ENCODE measurements at regions not wholly inside any gene's neighbourhood (a gene's known extent, or its start where the extent isn't known, plus 50 kb on each side); places are given as distances from the start of the nearest gene placed in this dataset.

- H3K9me3 Mint-ChIP-seq (ENCODE audit: low read depth, unreplicated experiment), result no peaks in the 10 kb centered on the region
- CTCF ChIA-PET, result no interaction called here
- intact Hi-C loops (cut with micrococcal nuclease; ENCODE audit: unreplicated experiment), result no loop called here
- DNase-seq, result no peak
- H3K27ac Mint-ChIP-seq (ENCODE audit: unreplicated experiment), result no peak overlapping the region
- H3K27me3 Mint-ChIP-seq (ENCODE audit: unreplicated experiment), result no peaks in the 10 kb centered on the region
- no peaks in the 10 kb centered on the region for H3K4me1 Mint-ChIP-seq (ENCODE audit: low read depth, unreplicated experiment)
- H3K4me3 Mint-ChIP-seq (ENCODE audit: low read depth, unreplicated experiment), result no peak overlapping the region
- no peaks in the 10 kb centered on the region for H3K36me3 Mint-ChIP-seq (ENCODE audit: insufficient read depth, unreplicated experiment)
- BruUV-seq (replicated peaks), result no TSS peak
- no peak for TF ChIP-seq CTCF (IDR thresholded peaks at IDR 0.05; ENCODE audit: unreplicated experiment)
These were observed 507.8 kb downstream of the FBXO15 start for GRCh38 chr18:73639788-73640187.

DNA sequence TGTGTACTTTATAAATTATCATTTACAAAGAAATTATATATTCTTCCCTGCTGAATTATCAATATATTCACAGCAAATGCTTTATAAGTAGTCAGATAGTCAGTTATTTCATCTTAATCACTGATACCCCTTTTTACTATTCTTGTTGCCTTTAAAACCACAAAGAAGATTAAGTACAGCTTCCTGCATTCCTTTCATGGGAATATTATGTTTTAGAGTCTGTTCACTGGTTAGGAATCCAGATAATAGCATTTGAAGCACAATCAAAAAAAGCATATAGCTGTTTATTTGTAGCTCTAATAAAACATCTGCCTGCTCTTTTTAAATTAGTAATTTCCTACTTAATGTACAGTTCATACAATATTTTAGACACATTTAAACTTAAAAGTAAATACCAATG, 508.9 kb downstream of the FBXO15 start:
- H3K27ac Mint-ChIP-seq (ENCODE audit: unreplicated experiment), result no peak overlapping the region
- no peak for DNase-seq
- H3K4me1 Mint-ChIP-seq (ENCODE audit: low read depth, unreplicated experiment), result no peaks in the 10 kb centered on the region
- intact Hi-C loops (cut with micrococcal nuclease; ENCODE audit: unreplicated experiment), result no loop called here
- H3K36me3 Mint-ChIP-seq (ENCODE audit: insufficient read depth, unreplicated experiment), result no peaks in the 10 kb centered on the region
- CTCF ChIA-PET, result no interaction called here
- H3K4me3 Mint-ChIP-seq (ENCODE audit: low read depth, unreplicated experiment), result no peak overlapping the region
- BruUV-seq (replicated peaks), result no TSS peak
- TF ChIP-seq CTCF (IDR thresholded peaks at IDR 0.05; ENCODE audit: unreplicated experiment), result no peak
- H3K27me3 Mint-ChIP-seq (ENCODE audit: unreplicated experiment), result no peaks in the 10 kb centered on the region
- no peaks in the 10 kb centered on the region for H3K9me3 Mint-ChIP-seq (ENCODE audit: low read depth, unreplicated experiment)

GRCh38 chr18:73636355-73636754, 511.3 kb downstream of the FBXO15 start:
- TF ChIP-seq CTCF (IDR thresholded peaks at IDR 0.05; ENCODE audit: unreplicated experiment), result no peak
- H3K4me1 Mint-ChIP-seq (ENCODE audit: low read depth, unreplicated experiment), result no peaks in the 10 kb centered on the region
- no peaks in the 10 kb centered on the region for H3K9me3 Mint-ChIP-seq (ENCODE audit: low read depth, unreplicated experiment)
- H3K27ac Mint-ChIP-seq (ENCODE audit: unreplicated experiment), result no peak overlapping the region
- no peaks in the 10 kb centered on the region for H3K36me3 Mint-ChIP-seq (ENCODE audit: insufficient read depth, unreplicated experiment)
- DNase-seq, result no peak
- H3K27me3 Mint-ChIP-seq (ENCODE audit: unreplicated experiment), result no peaks in the 10 kb centered on the region
- H3K4me3 Mint-ChIP-seq (ENCODE audit: low read depth, unreplicated experiment), result no peak overlapping the region
- CTCF ChIA-PET, result no interaction called here
- intact Hi-C loops (cut with micrococcal nuclease; ENCODE audit: unreplicated experiment), result no loop called here
- BruUV-seq (replicated peaks), result no TSS peak

DNA sequence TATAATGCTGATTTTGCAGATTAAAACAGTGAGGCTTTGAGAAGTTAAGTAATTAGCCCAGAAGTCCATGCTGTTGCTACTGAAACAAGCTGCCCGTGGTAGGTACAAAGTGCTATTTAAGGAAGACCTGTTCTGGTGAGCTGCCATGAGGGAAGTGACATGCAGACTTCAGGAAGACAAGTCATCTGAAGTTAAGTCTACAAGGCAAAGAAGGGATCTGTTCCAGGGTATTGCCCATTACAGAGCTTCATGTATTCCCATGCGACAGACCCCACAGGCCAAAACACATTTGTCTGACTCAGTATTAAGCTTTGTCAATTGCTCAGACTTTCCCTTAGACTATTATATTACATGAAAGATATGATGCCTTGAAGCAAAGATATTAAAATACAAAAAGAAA, 520.8 kb downstream of the FBXO15 start:
- Mint-ChIP-seq H3K27me3 (ENCODE audit: unreplicated experiment) (no peaks in the 10 kb centered on the region), H3K4me3 (ENCODE audit: low read depth, unreplicated experiment) (no peak overlapping the region), H3K9me3 (ENCODE audit: low read depth, unreplicated experiment) (no peaks in the 10 kb centered on the region), H3K27ac (ENCODE audit: unreplicated experiment) (no peak overlapping the region), H3K36me3 (ENCODE audit: insufficient read depth, unreplicated experiment) (no peaks in the 10 kb centered on the region), H3K4me1 (ENCODE audit: low read depth, unreplicated experiment) (no peaks in the 10 kb centered on the region)
- intact Hi-C loops (cut with micrococcal nuclease; ENCODE audit: unreplicated experiment), result no loop called here
- no peak for TF ChIP-seq CTCF (IDR thresholded peaks at IDR 0.05; ENCODE audit: unreplicated experiment)
- BruUV-seq (replicated peaks), result no TSS peak
- CTCF ChIA-PET, result no interaction called here
- DNase-seq, result no peak

DNA sequence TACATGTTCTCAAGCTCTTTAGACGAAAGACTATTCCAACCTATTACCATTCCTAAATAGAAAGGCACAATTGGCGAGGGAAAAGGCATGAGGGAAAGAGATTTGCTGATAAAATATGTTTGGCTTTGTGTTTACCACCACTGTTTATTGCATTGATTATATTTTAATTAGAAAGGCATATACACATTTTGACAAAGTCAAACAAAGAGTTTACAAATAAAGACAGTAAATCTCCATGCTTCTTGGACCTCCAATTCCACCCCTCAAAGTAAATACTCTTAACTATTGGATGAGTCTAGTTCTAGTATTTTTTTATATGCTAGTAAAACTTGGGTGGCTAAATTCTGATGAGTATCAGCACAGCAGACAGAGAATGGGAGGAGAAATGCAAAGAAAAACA, 521.4 kb downstream of the FBXO15 start:
- Mint-ChIP-seq H3K27ac (ENCODE audit: unreplicated experiment) (no peak overlapping the region), H3K4me1 (ENCODE audit: low read depth, unreplicated experiment) (no peaks in the 10 kb centered on the region), H3K4me3 (ENCODE audit: low read depth, unreplicated experiment) (no peak overlapping the region), H3K36me3 (ENCODE audit: insufficient read depth, unreplicated experiment) (no peaks in the 10 kb centered on the region), H3K27me3 (ENCODE audit: unreplicated experiment) (no peaks in the 10 kb centered on the region), H3K9me3 (ENCODE audit: low read depth, unreplicated experiment) (no peaks in the 10 kb centered on the region)
- CTCF ChIA-PET, result no interaction called here
- DNase-seq, result no peak
- BruUV-seq (replicated peaks), result no TSS peak
- TF ChIP-seq CTCF (IDR thresholded peaks at IDR 0.05; ENCODE audit: unreplicated experiment), result no peak
- intact Hi-C loops (cut with micrococcal nuclease; ENCODE audit: unreplicated experiment), result no loop called here

All from Calu3 (cell line).